ENCODE measurements at regions not wholly inside any gene's neighbourhood (a gene's known extent, or its start where the extent isn't known, plus 50 kb on each side); places are given as distances from the start of the nearest gene placed in this dataset.

GRCh38 chr6:84514089-84514971 is 250.1 kb downstream of the TBX18 start:
- DNase-seq (ENCODE audit: low spot score in 2 of 2) (no peak), ATAC-seq (no peak)
- H3K36me3 Mint-ChIP-seq = no peaks in the 10 kb centered on the region
- no peaks in the 10 kb centered on the region for H3K9me3 Mint-ChIP-seq
- no peak overlapping the region for H3K27ac Mint-ChIP-seq

- no peak for DNase-seq (ENCODE audit: low spot score in 2 of 2)
- Mint-ChIP-seq H3K27ac (no peak overlapping the region), H3K9me3 (peaks cover 0 to 5% of the 10 kb centered on the region in 2 donors), H3K36me3 (no peaks in the 10 kb centered on the region)
- ATAC-seq = no peak
Observed at GRCh38 chr6:84512391-84512790, 252.0 kb downstream of the TBX18 start.

GRCh38 chr6:84511929-84512328 is 252.5 kb downstream of the TBX18 start:
- H3K27ac Mint-ChIP-seq = no peak overlapping the region
- H3K9me3 Mint-ChIP-seq = peaks cover 0 to 5% of the 10 kb centered on the region in 2 donors
- no peak for ATAC-seq
- H3K36me3 Mint-ChIP-seq = no peaks in the 10 kb centered on the region
- DNase-seq (ENCODE audit: low spot score in 2 of 2) = no peak

GRCh38 chr6:84508981-84509380 is 255.4 kb downstream of the TBX18 start:
- H3K9me3 Mint-ChIP-seq = peaks cover 4 to 9% of the 10 kb centered on the region in 2 donors
- ATAC-seq (no peak), DNase-seq (ENCODE audit: low spot score in 2 of 2) (no peak)
- H3K36me3 Mint-ChIP-seq = no peaks in the 10 kb centered on the region
- no peak overlapping the region for H3K27ac Mint-ChIP-seq

- no peak for DNase-seq (ENCODE audit: low spot score in 2 of 2)
Observed at GRCh38 chr6:84508334-84508733, 256.1 kb downstream of the TBX18 start.

GRCh38 chr6:84504025-84504424 is 260.4 kb downstream of the TBX18 start:
- Mint-ChIP-seq H3K9me3 (peaks cover 33 to 35% of the 10 kb centered on the region in 2 donors), H3K27ac (no peak overlapping the region), H3K36me3 (no peaks in the 10 kb centered on the region)
- no peak for DNase-seq (ENCODE audit: low spot score in 2 of 2)
- no peak for ATAC-seq

More at GRCh38 chr6:84508334-84508733, 256.1 kb downstream of the TBX18 start:
- Mint-ChIP-seq H3K36me3 (no peaks in the 10 kb centered on the region), H3K27ac (no peak overlapping the region), H3K9me3 (peaks cover 4 to 9% of the 10 kb centered on the region in 2 donors)
- ATAC-seq = no peak

GRCh38 chr6:84501315-84501714 is 263.1 kb downstream of the TBX18 start:
- peaks cover 29 to 32% of the 10 kb centered on the region in 2 donors for H3K9me3 Mint-ChIP-seq
- H3K27ac Mint-ChIP-seq = no peak overlapping the region
- no peaks in the 10 kb centered on the region for H3K36me3 Mint-ChIP-seq
- no peak for ATAC-seq
- no peak for DNase-seq (ENCODE audit: low spot score in 2 of 2)

- Mint-ChIP-seq H3K27ac (no peak overlapping the region), H3K36me3 (no peaks in the 10 kb centered on the region), H3K9me3 (peaks cover 27 to 30% of the 10 kb centered on the region in 2 donors)
- DNase-seq (ENCODE audit: low spot score in 2 of 2) = no peak
- no peak for ATAC-seq
Observed at GRCh38 chr6:84500726-84501125, 263.7 kb downstream of the TBX18 start.

- H3K9me3 Mint-ChIP-seq = peaks cover 27 to 30% of the 10 kb centered on the region in 2 donors
- H3K27ac Mint-ChIP-seq = no peak overlapping the region
- H3K36me3 Mint-ChIP-seq = no peaks in the 10 kb centered on the region
- DNase-seq (ENCODE audit: low spot score in 2 of 2) (no peak), ATAC-seq (no peak)
Observed at GRCh38 chr6:84498905-84499304, 265.5 kb downstream of the TBX18 start.

- Mint-ChIP-seq H3K36me3 (no peaks in the 10 kb centered on the region), H3K9me3 (peaks cover 8% of the 10 kb centered on the region in 2 donors), H3K27ac (no peak overlapping the region)
- ATAC-seq (no peak), DNase-seq (ENCODE audit: low spot score in 2 of 2) (no peak)
Observed at GRCh38 chr6:84492241-84493165, 265.1 kb upstream of the CEP162 start.

- DNase-seq (ENCODE audit: low spot score in 2 of 2) (no peak), ATAC-seq (no peak)
- H3K36me3 Mint-ChIP-seq = no peaks in the 10 kb centered on the region
- no peak overlapping the region for H3K27ac Mint-ChIP-seq
- peaks cover 8 to 9% of the 10 kb centered on the region in 2 donors for H3K9me3 Mint-ChIP-seq
Observed at GRCh38 chr6:84489598-84489997, 262.2 kb upstream of the CEP162 start.

- DNase-seq (ENCODE audit: low spot score in 2 of 2) = no peak
- H3K27ac Mint-ChIP-seq = no peak overlapping the region
- ATAC-seq = no peak
- H3K9me3 Mint-ChIP-seq = peaks cover 19 to 20% of the 10 kb centered on the region in 2 donors
- no peaks in the 10 kb centered on the region for H3K36me3 Mint-ChIP-seq
Observed at GRCh38 chr6:84486526-84486925, 259.1 kb upstream of the CEP162 start.

GRCh38 chr6:84469144-84469543 is 241.7 kb upstream of the CEP162 start:
- DNase-seq (ENCODE audit: low spot score in 2 of 2) (no peak), ATAC-seq (no peak)
- peaks cover 8 to 13% of the 10 kb centered on the region in 2 donors for H3K9me3 Mint-ChIP-seq
- no peaks in the 10 kb centered on the region for H3K36me3 Mint-ChIP-seq
- no peak overlapping the region for H3K27ac Mint-ChIP-seq

GRCh38 chr6:84467296-84467695 is 239.9 kb upstream of the CEP162 start:
- no peak for ATAC-seq
- Mint-ChIP-seq H3K27ac (no peak overlapping the region), H3K9me3 (peaks cover 3 to 6% of the 10 kb centered on the region in 2 donors), H3K36me3 (no peaks in the 10 kb centered on the region)
- DNase-seq (ENCODE audit: low spot score in 2 of 2) = no peak

GRCh38 chr6:84466511-84466910 is 239.1 kb upstream of the CEP162 start:
- no peak for DNase-seq (ENCODE audit: low spot score in 2 of 2)
- no peak for ATAC-seq
- peaks cover 1 to 6% of the 10 kb centered on the region in 2 donors for H3K9me3 Mint-ChIP-seq
- no peak overlapping the region for H3K27ac Mint-ChIP-seq
- no peaks in the 10 kb centered on the region for H3K36me3 Mint-ChIP-seq

GRCh38 chr6:84464471-84464870 is 237.0 kb upstream of the CEP162 start:
- Mint-ChIP-seq H3K36me3 (no peaks in the 10 kb centered on the region), H3K9me3 (peaks cover 0 to 6% of the 10 kb centered on the region in 2 donors), H3K27ac (no peak overlapping the region)
- ATAC-seq (no peak), DNase-seq (ENCODE audit: low spot score in 2 of 2) (no peak)

- Mint-ChIP-seq H3K36me3 (no peaks in the 10 kb centered on the region), H3K27ac (no peak overlapping the region), H3K9me3 (peaks cover 0 to 6% of the 10 kb centered on the region in 2 donors)
- no peak for DNase-seq (ENCODE audit: low spot score in 2 of 2)
- ATAC-seq = no peak
Observed at GRCh38 chr6:84462698-84463097, 235.3 kb upstream of the CEP162 start.
